ENCODE measurements at regions not wholly inside any gene's neighbourhood (a gene's known extent, or its start where the extent isn't known, plus 50 kb on each side); places are given as distances from the start of the nearest gene placed in this dataset.
"Not testable (repeated sequence)": the region's sequence is repeated elsewhere in the genome, so short reads cannot be mapped to it uniquely, and the experiment has no call there.

GRCh38 chr4:79823148-79823763 is 249.8 kb downstream of the ANTXR2 start:
- no peak overlapping the region for H3K4me2 ChIP-seq (ENCODE audit: insufficient read depth, low read length, poor library complexity, severe bottlenecking)
- DNase-seq (ENCODE audit: low spot score), result no peak
- no peak overlapping the region for H3K27ac ChIP-seq (replicated peaks; ENCODE audit: low read length)
- H3K79me1 ChIP-seq (ENCODE audit: low read depth, low read length), result no peaks in the 10 kb centered on the region
- no peak overlapping the region for H3K4ac ChIP-seq (ENCODE audit: low read length)
- no peak overlapping the region for H3K4me3 ChIP-seq (ENCODE audit: low read length in 2 of 2)
- H2AFZ ChIP-seq (ENCODE audit: low read length), result no peak overlapping the region
- H3K23ac ChIP-seq (ENCODE audit: low read depth, low read length, poor library complexity), result no peak overlapping the region
- H2AK5ac ChIP-seq (ENCODE audit: low read depth, low read length), result no peak overlapping the region
- H2BK5ac ChIP-seq (ENCODE audit: low read length), result no peak overlapping the region
- no peak overlapping the region for H3K18ac ChIP-seq (ENCODE audit: low read length)
- H3K36me3 ChIP-seq (replicated peaks in 1 of 2; ENCODE audit: control insufficient read depth in 2 of 2, insufficient read depth in 2 of 2, low read length in 2 of 2), result no peaks in the 10 kb centered on the region
- H3K4me1 ChIP-seq (ENCODE audit: control insufficient read depth in 2 of 2, insufficient read depth in 1 of 2, low read depth in 1 of 2, low read length in 2 of 2), result no peaks in the 10 kb centered on the region
- no peak overlapping the region for H3K14ac ChIP-seq (ENCODE audit: low read length)
- no peak overlapping the region for H4K91ac ChIP-seq (ENCODE audit: low read depth, low read length, poor library complexity)
- no peaks in the 10 kb centered on the region for H3K27me3 ChIP-seq (ENCODE audit: control insufficient read depth in 3 of 3, insufficient read depth in 3 of 3, low read depth in 1 of 3, low read length in 3 of 3)
- no CpG with 5 or more reads among the region's 2 CpGs for WGBS, 2 donors (ENCODE audit: extremely low coverage in 2 of 2, insufficient read length in 2 of 2, insufficient replicate concordance in 1 of 2)
- H2BK120ac ChIP-seq (ENCODE audit: low read depth, low read length), result no peak overlapping the region
- H4K8ac ChIP-seq (ENCODE audit: low read depth, low read length), result no peak overlapping the region
- H2BK12ac ChIP-seq (ENCODE audit: low read length), result no peak overlapping the region
- no peak overlapping the region for H3K9ac ChIP-seq (ENCODE audit: low read depth, low read length, poor library complexity)
- H2BK15ac ChIP-seq (ENCODE audit: low read length), result no peak overlapping the region
- no peaks in the 10 kb centered on the region for H3K9me3 ChIP-seq (replicated peaks in 1 of 2; ENCODE audit: control insufficient read depth in 2 of 2, insufficient read depth in 1 of 2, low read depth in 1 of 2, low read length in 2 of 2)

GRCh38 chr4:79820427-79820826 is 252.6 kb downstream of the ANTXR2 start:
- Histone ChIP-seq H3K27ac (replicated peaks; ENCODE audit: low read length) (no peak overlapping the region), H2BK5ac (ENCODE audit: low read length) (no peak overlapping the region), H3K4me1 (ENCODE audit: control insufficient read depth in 2 of 2, insufficient read depth in 1 of 2, low read depth in 1 of 2, low read length in 2 of 2) (no peaks in the 10 kb centered on the region), H3K9me3 (replicated peaks in 1 of 2; ENCODE audit: control insufficient read depth in 2 of 2, insufficient read depth in 1 of 2, low read depth in 1 of 2, low read length in 2 of 2) (no peaks in the 10 kb centered on the region), H4K8ac (ENCODE audit: low read depth, low read length) (no peak overlapping the region), H4K91ac (ENCODE audit: low read depth, low read length, poor library complexity) (no peak overlapping the region), H3K4me3 (ENCODE audit: low read length in 2 of 2) (no peak overlapping the region), H2BK120ac (ENCODE audit: low read depth, low read length) (no peak overlapping the region), H3K14ac (ENCODE audit: low read length) (no peak overlapping the region), H3K18ac (ENCODE audit: low read length) (no peak overlapping the region), H3K4ac (ENCODE audit: low read length) (no peak overlapping the region), H2BK12ac (ENCODE audit: low read length) (no peak overlapping the region), H2AFZ (ENCODE audit: low read length) (no peak overlapping the region), H3K36me3 (replicated peaks in 1 of 2; ENCODE audit: control insufficient read depth in 2 of 2, insufficient read depth in 2 of 2, low read length in 2 of 2) (no peaks in the 10 kb centered on the region), H2BK15ac (ENCODE audit: low read length) (no peak overlapping the region), H2AK5ac (ENCODE audit: low read depth, low read length) (no peak overlapping the region), H3K79me1 (ENCODE audit: low read depth, low read length) (no peaks in the 10 kb centered on the region), H3K27me3 (ENCODE audit: control insufficient read depth in 3 of 3, insufficient read depth in 3 of 3, low read depth in 1 of 3, low read length in 3 of 3) (no peaks in the 10 kb centered on the region), H3K9ac (ENCODE audit: low read depth, low read length, poor library complexity) (no peak overlapping the region), H3K4me2 (ENCODE audit: insufficient read depth, low read length, poor library complexity, severe bottlenecking) (no peak overlapping the region), H3K23ac (ENCODE audit: low read depth, low read length, poor library complexity) (no peak overlapping the region)
- DNase-seq (ENCODE audit: low spot score), result no peak

DNA sequence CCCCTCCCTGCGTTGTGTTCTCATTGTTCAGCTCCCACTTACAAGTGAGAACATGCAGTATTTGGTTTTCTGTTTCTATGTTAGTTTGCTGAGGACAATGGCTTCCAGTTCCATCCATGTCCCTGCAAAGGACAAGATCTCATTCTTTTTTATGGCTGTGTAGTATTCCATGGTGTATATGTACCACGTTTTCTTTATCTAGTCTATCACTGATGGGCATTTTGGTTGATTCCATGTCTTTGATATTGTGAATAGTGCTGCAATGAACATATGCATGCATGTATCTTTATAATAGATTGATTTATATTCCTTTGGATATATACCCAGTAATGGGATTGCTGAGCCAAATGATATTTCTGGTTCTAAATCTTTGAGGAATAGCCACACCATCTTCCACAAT is 265.1 kb downstream of the ANTXR2 start:
- DNase-seq (ENCODE audit: low spot score); H3K27ac ChIP-seq (replicated peaks; ENCODE audit: low read length); H3K36me3 ChIP-seq (replicated peaks in 1 of 2; ENCODE audit: control insufficient read depth in 2 of 2, insufficient read depth in 2 of 2, low read length in 2 of 2); H3K27me3 ChIP-seq (ENCODE audit: control insufficient read depth in 3 of 3, insufficient read depth in 3 of 3, low read depth in 1 of 3, low read length in 3 of 3); H3K18ac ChIP-seq (ENCODE audit: low read length); H3K9me3 ChIP-seq (replicated peaks in 1 of 2; ENCODE audit: control insufficient read depth in 2 of 2, insufficient read depth in 1 of 2, low read depth in 1 of 2, low read length in 2 of 2); H3K23ac ChIP-seq (ENCODE audit: low read depth, low read length, poor library complexity); H2BK120ac ChIP-seq (ENCODE audit: low read depth, low read length); H2BK15ac ChIP-seq (ENCODE audit: low read length); H3K79me1 ChIP-seq (ENCODE audit: low read depth, low read length); H2AK5ac ChIP-seq (ENCODE audit: low read depth, low read length); H2BK12ac ChIP-seq (ENCODE audit: low read length); H2AFZ ChIP-seq (ENCODE audit: low read length); H3K4ac ChIP-seq (ENCODE audit: low read length); H3K4me3 ChIP-seq (ENCODE audit: low read length in 2 of 2); H3K4me2 ChIP-seq (ENCODE audit: insufficient read depth, low read length, poor library complexity, severe bottlenecking); H4K91ac ChIP-seq (ENCODE audit: low read depth, low read length, poor library complexity); H3K14ac ChIP-seq (ENCODE audit: low read length); H3K9ac ChIP-seq (ENCODE audit: low read depth, low read length, poor library complexity); H2BK5ac ChIP-seq (ENCODE audit: low read length); H3K4me1 ChIP-seq (ENCODE audit: control insufficient read depth in 2 of 2, insufficient read depth in 1 of 2, low read depth in 1 of 2, low read length in 2 of 2); H4K8ac ChIP-seq (ENCODE audit: low read depth, low read length): not testable (repeated sequence)
- no CpG with 5 or more reads among the region's 2 CpGs for WGBS, 2 donors (ENCODE audit: extremely low coverage in 2 of 2, insufficient read length in 2 of 2, insufficient replicate concordance in 1 of 2)

DNA sequence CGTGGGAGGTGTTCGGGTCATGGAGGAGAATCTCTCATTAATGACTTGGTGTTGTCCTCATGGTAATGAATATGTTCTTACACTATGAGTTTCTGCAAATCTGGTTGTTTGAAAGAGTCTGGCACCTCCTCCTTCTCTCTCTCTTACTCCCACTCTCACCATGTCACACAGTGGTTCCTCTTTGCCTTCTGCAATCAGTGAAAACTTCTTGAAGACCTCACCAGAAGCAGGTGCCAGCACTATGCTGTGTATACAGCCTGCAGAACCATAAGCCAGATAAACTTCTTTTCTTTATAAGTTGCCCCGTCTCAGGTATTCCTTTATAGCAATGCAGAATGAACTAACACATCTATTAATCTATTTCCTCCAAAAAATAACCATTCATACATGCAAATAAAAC is 275.0 kb downstream of the ANTXR2 start:
- H4K8ac ChIP-seq (ENCODE audit: low read depth, low read length), result no peak overlapping the region
- H3K4ac ChIP-seq (ENCODE audit: low read length), result no peak overlapping the region
- no peaks in the 10 kb centered on the region for H3K79me1 ChIP-seq (ENCODE audit: low read depth, low read length)
- no peak overlapping the region for H2BK5ac ChIP-seq (ENCODE audit: low read length)
- no peaks in the 10 kb centered on the region for H3K27me3 ChIP-seq (ENCODE audit: control insufficient read depth in 3 of 3, insufficient read depth in 3 of 3, low read depth in 1 of 3, low read length in 3 of 3)
- H3K9ac ChIP-seq (ENCODE audit: low read depth, low read length, poor library complexity), result no peak overlapping the region
- no peak overlapping the region for H2AK5ac ChIP-seq (ENCODE audit: low read depth, low read length)
- H2BK12ac ChIP-seq (ENCODE audit: low read length), result no peak overlapping the region
- H2BK15ac ChIP-seq (ENCODE audit: low read length), result no peak overlapping the region
- H4K91ac ChIP-seq (ENCODE audit: low read depth, low read length, poor library complexity), result no peak overlapping the region
- no peaks in the 10 kb centered on the region for H3K9me3 ChIP-seq (replicated peaks in 1 of 2; ENCODE audit: control insufficient read depth in 2 of 2, insufficient read depth in 1 of 2, low read depth in 1 of 2, low read length in 2 of 2)
- H2BK120ac ChIP-seq (ENCODE audit: low read depth, low read length), result no peak overlapping the region
- no peaks in the 10 kb centered on the region for H3K4me1 ChIP-seq (ENCODE audit: control insufficient read depth in 2 of 2, insufficient read depth in 1 of 2, low read depth in 1 of 2, low read length in 2 of 2)
- no CpG with 5 or more reads among the region's 3 CpGs for WGBS, 2 donors (ENCODE audit: extremely low coverage in 2 of 2, insufficient read length in 2 of 2, insufficient replicate concordance in 1 of 2)
- no peak overlapping the region for H3K14ac ChIP-seq (ENCODE audit: low read length)
- no peak overlapping the region for H3K27ac ChIP-seq (replicated peaks; ENCODE audit: low read length)
- H3K36me3 ChIP-seq (replicated peaks in 1 of 2; ENCODE audit: control insufficient read depth in 2 of 2, insufficient read depth in 2 of 2, low read length in 2 of 2), result no peaks in the 10 kb centered on the region
- no peak overlapping the region for H3K4me3 ChIP-seq (ENCODE audit: low read length in 2 of 2)
- no peak for DNase-seq (ENCODE audit: low spot score)
- no peak overlapping the region for H2AFZ ChIP-seq (ENCODE audit: low read length)
- no peak overlapping the region for H3K18ac ChIP-seq (ENCODE audit: low read length)
- H3K4me2 ChIP-seq (ENCODE audit: insufficient read depth, low read length, poor library complexity, severe bottlenecking), result no peak overlapping the region
- no peak overlapping the region for H3K23ac ChIP-seq (ENCODE audit: low read depth, low read length, poor library complexity)
